Effector memory CD8-positive, alpha-beta T cell (primary cell): ENCODE measurements at regions not wholly inside any gene's neighbourhood (a gene's known extent, or its start where the extent isn't known, plus 50 kb on each side); places are given as distances from the start of the nearest gene placed in this dataset.
"Not testable (repeated sequence)": the region's sequence is repeated elsewhere in the genome, so short reads cannot be mapped to it uniquely, and the experiment has no call there.

Experiments
- ATAC-seq: fragments of 150-1000 bp; cut with Tn5 transposase; replicated peaks from 2 replicates; pipeline ENCODE4 v1.10.0; 2021; ENCODE audit warnings: mild to moderate bottlenecking, moderate library complexity
- DNase-seq, 3 experiments: peaks; one replicate each; pipeline ENCODE4 v3.0.0; 2021
- H3K27ac Mint-ChIP-seq, 2 donors: one replicate each; pipeline ENCODE4 v1.8.0; 2022; ENCODE audit warnings: mild to moderate bottlenecking in 2 of 2, mixed read lengths in 2 of 2, moderate library complexity in 2 of 2
- H3K27me3 Mint-ChIP-seq, 2 donors: one replicate each; pipeline ENCODE4 v1.8.0; 2022; ENCODE audit warnings: mixed read lengths in 2 of 2
- H3K36me3 Mint-ChIP-seq: one replicate; pipeline ENCODE4 v1.8.0; 2022; ENCODE audit warnings: mild to moderate bottlenecking, moderate library complexity, mixed read lengths; ENCODE audit not compliant: insufficient read depth
- H3K4me1 Mint-ChIP-seq, 2 donors: one replicate each; pipeline ENCODE4 v1.8.0; 2022; ENCODE audit warnings: low read depth in 2 of 2, mixed read lengths in 2 of 2
- H3K4me3 Mint-ChIP-seq, 2 donors: one replicate each; pipeline ENCODE4 v1.8.0; 2022; ENCODE audit warnings: mild to moderate bottlenecking in 2 of 2, mixed read lengths in 2 of 2, moderate library complexity in 2 of 2
- H3K9me3 Mint-ChIP-seq, 2 donors: one replicate each; pipeline ENCODE4 v1.8.0; 2022; ENCODE audit warnings: mixed read lengths in 2 of 2

- no peak for DNase-seq
- no peak for ATAC-seq
- Mint-ChIP-seq H3K27ac (no peak overlapping the region), H3K4me1 (no peaks in the 10 kb centered on the region), H3K27me3 (no peaks in the 10 kb centered on the region), H3K9me3 (peaks cover 4 to 9% of the 10 kb centered on the region in 2 donors), H3K4me3 (no peak overlapping the region), H3K36me3 (peaks cover 2% of the 10 kb centered on the region)
Observed at GRCh38 chr2:207370646-207371045, 159.1 kb upstream of the CREB1 start.

GRCh38 chr2:207371877-207372276 lies 157.9 kb upstream of the CREB1 start:
- Mint-ChIP-seq H3K36me3 (peaks cover 2% of the 10 kb centered on the region), H3K4me1 (no peaks in the 10 kb centered on the region), H3K27ac (no peak overlapping the region), H3K27me3 (no peaks in the 10 kb centered on the region), H3K9me3 (peaks cover 8 to 9% of the 10 kb centered on the region in 2 donors), H3K4me3 (no peak overlapping the region)
- ATAC-seq: no peak
- DNase-seq: no peak

GRCh38 chr2:207372483-207372882 lies 157.3 kb upstream of the CREB1 start:
- ATAC-seq: no peak
- no peak overlapping the region for H3K4me3 Mint-ChIP-seq
- no peaks in the 10 kb centered on the region for H3K4me1 Mint-ChIP-seq
- H3K9me3 Mint-ChIP-seq: peaks cover 8 to 9% of the 10 kb centered on the region in 2 donors
- H3K27me3 Mint-ChIP-seq: no peaks in the 10 kb centered on the region
- H3K36me3 Mint-ChIP-seq: peaks cover 2% of the 10 kb centered on the region
- no peak for DNase-seq
- no peak overlapping the region for H3K27ac Mint-ChIP-seq

- H3K4me1 Mint-ChIP-seq: no peaks in the 10 kb centered on the region
- ATAC-seq (no peak), DNase-seq (no peak)
- H3K36me3 Mint-ChIP-seq: no peaks in the 10 kb centered on the region
- H3K4me3 Mint-ChIP-seq: no peak overlapping the region
- H3K27ac Mint-ChIP-seq: no peak overlapping the region
- H3K27me3 Mint-ChIP-seq: no peaks in the 10 kb centered on the region
- H3K9me3 Mint-ChIP-seq: peaks cover 14 to 15% of the 10 kb centered on the region in 2 donors
Observed at GRCh38 chr2:207375207-207375875, 154.4 kb upstream of the CREB1 start.

- not testable (repeated sequence) for ATAC-seq, DNase-seq, H3K9me3 Mint-ChIP-seq, H3K4me3 Mint-ChIP-seq, H3K4me1 Mint-ChIP-seq, H3K36me3 Mint-ChIP-seq, H3K27ac Mint-ChIP-seq, H3K27me3 Mint-ChIP-seq
Observed at GRCh38 chr2:207378620-207379019, 151.1 kb upstream of the CREB1 start.

- Mint-ChIP-seq H3K4me3 (no peak overlapping the region), H3K36me3 (no peaks in the 10 kb centered on the region), H3K9me3 (peaks cover 0 to 2% of the 10 kb centered on the region in 2 donors), H3K27me3 (peaks cover 0 to 8% of the 10 kb centered on the region in 2 donors), H3K27ac (no peak overlapping the region), H3K4me1 (no peaks in the 10 kb centered on the region)
- DNase-seq: no peak
- ATAC-seq: no peak
Observed at GRCh38 chr2:207385076-207385475, 144.7 kb upstream of the CREB1 start.

- Mint-ChIP-seq H3K36me3 (no peaks in the 10 kb centered on the region), H3K9me3 (no peaks in the 10 kb centered on the region), H3K27ac (no peak overlapping the region), H3K4me1 (no peaks in the 10 kb centered on the region), H3K4me3 (no peak overlapping the region), H3K27me3 (peaks cover 0 to 8% of the 10 kb centered on the region in 2 donors)
- DNase-seq: no peak
- no peak for ATAC-seq
Observed at GRCh38 chr2:207385903-207386302, 143.9 kb upstream of the CREB1 start.

GRCh38 chr2:207387001-207387571 lies 142.7 kb upstream of the CREB1 start:
- peaks cover 0 to 15% of the 10 kb centered on the region in 2 donors for H3K27me3 Mint-ChIP-seq
- H3K4me1 Mint-ChIP-seq: no peaks in the 10 kb centered on the region
- H3K36me3 Mint-ChIP-seq: no peaks in the 10 kb centered on the region
- H3K4me3 Mint-ChIP-seq: no peak overlapping the region
- ATAC-seq (no peak), DNase-seq (no peak)
- no peak overlapping the region for H3K27ac Mint-ChIP-seq
- H3K9me3 Mint-ChIP-seq: no peaks in the 10 kb centered on the region

- Mint-ChIP-seq H3K4me1 (no peaks in the 10 kb centered on the region), H3K27me3 (peaks cover 8 to 14% of the 10 kb centered on the region in 2 donors), H3K9me3 (peaks cover 0 to 2% of the 10 kb centered on the region in 2 donors), H3K4me3 (no peak overlapping the region), H3K36me3 (no peaks in the 10 kb centered on the region), H3K27ac (no peak overlapping the region)
- no peak for ATAC-seq
- no peak for DNase-seq
Observed at GRCh38 chr2:207390302-207391095, 139.3 kb upstream of the CREB1 start.

GRCh38 chr2:207394203-207394781 lies 135.5 kb upstream of the CREB1 start:
- Mint-ChIP-seq H3K27me3 (peaks cover 11 to 24% of the 10 kb centered on the region in 2 donors), H3K4me3 (no peak overlapping the region), H3K9me3 (peaks cover 0 to 4% of the 10 kb centered on the region in 2 donors), H3K27ac (no peak overlapping the region), H3K36me3 (no peaks in the 10 kb centered on the region), H3K4me1 (no peaks in the 10 kb centered on the region)
- no peak for ATAC-seq
- no peak for DNase-seq

- Mint-ChIP-seq H3K27ac (no peak overlapping the region), H3K27me3 (peaks cover 11 to 24% of the 10 kb centered on the region in 2 donors), H3K4me3 (no peak overlapping the region), H3K4me1 (no peaks in the 10 kb centered on the region), H3K9me3 (peaks cover 0 to 4% of the 10 kb centered on the region in 2 donors), H3K36me3 (no peaks in the 10 kb centered on the region)
- DNase-seq (no peak), ATAC-seq (no peak)
Observed at GRCh38 chr2:207394812-207395534, 134.8 kb upstream of the CREB1 start.

GRCh38 chr2:207395535-207396251 lies 134.1 kb upstream of the CREB1 start:
- Mint-ChIP-seq H3K9me3 (peaks cover 0 to 4% of the 10 kb centered on the region in 2 donors), H3K4me1 (no peaks in the 10 kb centered on the region), H3K36me3 (no peaks in the 10 kb centered on the region), H3K4me3 (no peak overlapping the region), H3K27me3 (peaks cover 11 to 24% of the 10 kb centered on the region in 2 donors), H3K27ac (no peak overlapping the region)
- DNase-seq: no peak
- no peak for ATAC-seq
